ENCODE measurements at regions not wholly inside any gene's neighbourhood (a gene's known extent, or its start where the extent isn't known, plus 50 kb on each side); places are given as distances from the start of the nearest gene placed in this dataset.

DNA sequence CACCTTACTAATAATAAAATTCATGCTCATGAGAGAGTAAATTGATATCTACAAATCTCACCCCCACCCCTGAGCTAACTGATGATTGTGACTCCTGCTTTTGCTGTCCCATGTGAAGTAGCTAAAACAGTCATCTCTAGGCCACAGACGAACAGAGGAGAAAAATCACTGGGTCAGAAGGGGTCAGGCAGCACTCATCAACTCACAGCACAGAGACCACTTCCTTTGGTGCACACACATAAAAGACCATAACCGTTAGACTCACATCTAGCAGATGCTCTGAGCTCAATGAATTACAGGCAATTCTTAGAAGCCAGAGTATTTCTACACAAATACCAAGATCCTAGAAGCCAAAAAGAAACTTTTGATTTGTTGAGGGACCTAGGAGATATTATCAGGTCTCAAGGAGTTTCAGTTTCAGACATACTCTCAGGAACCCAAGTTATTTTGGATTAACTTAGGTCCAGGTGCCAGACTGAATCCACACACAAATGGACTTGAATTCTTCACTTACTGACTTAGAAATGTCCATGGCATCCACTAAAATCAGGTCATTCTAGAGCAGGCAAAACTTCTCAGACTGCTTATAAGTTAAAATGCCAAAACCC is 65.0 kb upstream of the TES start:
- Histone ChIP-seq H3K36me3 (no peaks in the 10 kb centered on the region), H3K9me3 (no peaks in the 10 kb centered on the region), H3K27ac (no peak overlapping the region), H3K27me3 (no peaks in the 10 kb centered on the region), H3K4me3 (no peak overlapping the region), H3K4me1 (no peaks in the 10 kb centered on the region)
- intact Hi-C loops (cut with DNase I; ENCODE audit: low total_unique reads): no loop called here
- no peak for DNase-seq
- no peak for TF ChIP-seq POLR2A (IDR thresholded peaks at IDR 0.05)
- no peak for TF ChIP-seq CTCF (IDR thresholded peaks at IDR 0.05)
- no peak for TF ChIP-seq EP300 (IDR thresholded peaks at IDR 0.05)
- 54 to 65% (median 60%) methylated on average over 2 of the region's 2 CpGs for WGBS, 5 donors

GRCh38 chr7:116148108-116148507 is 62.2 kb upstream of the TES start:
- no peaks in the 10 kb centered on the region for H3K4me1 ChIP-seq

GRCh38 chr7:116148626-116149025 is 61.7 kb upstream of the TES start:
- Histone ChIP-seq H3K9me3 (no peaks in the 10 kb centered on the region), H3K4me1 (no peaks in the 10 kb centered on the region), H3K27me3 (no peaks in the 10 kb centered on the region), H3K36me3 (no peaks in the 10 kb centered on the region), H3K27ac (no peak overlapping the region), H3K4me3 (no peak overlapping the region)
- 86 to 92% (median 90%) methylated on average over 8 of the region's 8 CpGs for WGBS, 5 donors
- intact Hi-C loops (cut with DNase I; ENCODE audit: low total_unique reads): no loop called here
- DNase-seq: no peak
- TF ChIP-seq CTCF (IDR thresholded peaks at IDR 0.05) (no peak), EP300 (IDR thresholded peaks at IDR 0.05) (no peak), POLR2A (IDR thresholded peaks at IDR 0.05) (no peak), POLR2AphosphoS5 (IDR thresholded peaks at IDR 0.05) (no peak)

More at GRCh38 chr7:116148108-116148507, 62.2 kb upstream of the TES start:
- WGBS, 5 donors: 83 to 91% (median 89%) methylated on average over 3 of the region's 3 CpGs
- Histone ChIP-seq H3K27me3 (no peaks in the 10 kb centered on the region), H3K36me3 (no peaks in the 10 kb centered on the region), H3K9me3 (no peaks in the 10 kb centered on the region), H3K4me3 (no peak overlapping the region), H3K27ac (no peak overlapping the region)
- intact Hi-C loops (cut with DNase I; ENCODE audit: low total_unique reads): no loop called here
- DNase-seq: no peak
- no peak for TF ChIP-seq CTCF (IDR thresholded peaks at IDR 0.05)
- no peak for TF ChIP-seq EP300 (IDR thresholded peaks at IDR 0.05)
- no peak for TF ChIP-seq POLR2AphosphoS5 (IDR thresholded peaks at IDR 0.05)
- no peak for TF ChIP-seq POLR2A (IDR thresholded peaks at IDR 0.05)

DNA sequence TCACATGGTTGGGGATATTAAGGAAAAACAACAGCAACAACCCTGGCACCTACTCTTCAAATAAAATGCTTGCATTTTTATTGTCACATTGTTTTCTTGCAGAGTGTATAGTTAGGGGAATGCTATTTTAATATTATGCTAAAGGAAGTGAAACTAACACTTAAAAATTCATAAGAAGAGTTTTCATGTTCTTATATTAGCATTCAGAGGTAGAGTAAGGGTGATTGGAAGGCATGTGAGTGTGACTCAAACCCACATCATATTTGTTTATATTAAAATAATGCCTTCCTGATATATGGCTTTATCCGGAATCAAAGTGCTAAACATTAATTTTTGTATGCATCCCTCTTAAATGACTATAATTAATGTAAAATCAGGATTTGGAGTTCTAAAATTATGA is 59.8 kb upstream of the TES start:
- TF ChIP-seq POLR2AphosphoS5 (IDR thresholded peaks at IDR 0.05) (no peak), POLR2A (IDR thresholded peaks at IDR 0.05) (no peak), CTCF (IDR thresholded peaks at IDR 0.05) (no peak), EP300 (IDR thresholded peaks at IDR 0.05) (no peak)
- Histone ChIP-seq H3K9me3 (no peaks in the 10 kb centered on the region), H3K4me1 (no peaks in the 10 kb centered on the region), H3K27me3 (no peaks in the 10 kb centered on the region), H3K27ac (no peak overlapping the region), H3K36me3 (no peaks in the 10 kb centered on the region), H3K4me3 (no peak overlapping the region)
- intact Hi-C loops (cut with DNase I; ENCODE audit: low total_unique reads): no loop called here
- DNase-seq: no peak
- 71 to 82% (median 78%) methylated on average over 1 of the region's 1 CpG for WGBS, 5 donors

Data from stomach (tissue), 8 donors.